NCI-H526 (cell line): ENCODE measurements at regions not wholly inside any gene's neighbourhood (a gene's known extent, or its start where the extent isn't known, plus 50 kb on each side); places are given as distances from the start of the nearest gene placed in this dataset.
A peak's percentile ranks its signal among the peaks of the same experiment; 100 is the strongest.
"Not testable (repeated sequence)": the region's sequence is repeated elsewhere in the genome, so short reads cannot be mapped to it uniquely, and the experiment has no call there.

Source experiments
- DNase-seq, 2 experiments: peaks; one replicate each; lab custom pipeline; 2025; lab: John Stamatoyannopoulos, UW

GRCh38 chr6:71360556-71361335 is 72.1 kb downstream of the OGFRL1 start:
- not testable (repeated sequence) for DNase-seq

GRCh38 chr6:71364889-71365542 is 76.4 kb downstream of the OGFRL1 start:
- no peak for DNase-seq

- peak; percentile 14 to 37 for DNase-seq
Observed at GRCh38 chr6:71367756-71368155, 79.1 kb downstream of the OGFRL1 start.

- DNase-seq: no peak
Observed at GRCh38 chr6:71368284-71368683, 79.7 kb downstream of the OGFRL1 start.

GRCh38 chr6:71371559-71371958 is 82.9 kb downstream of the OGFRL1 start:
- no peak for DNase-seq

GRCh38 chr6:71373943-71374342 is 85.3 kb downstream of the OGFRL1 start:
- DNase-seq: no peak

- no peak for DNase-seq
Observed at GRCh38 chr6:71375676-71376075, 87.1 kb downstream of the OGFRL1 start.

GRCh38 chr6:71376830-71377229 is 88.2 kb downstream of the OGFRL1 start:
- DNase-seq: no peak

- no peak for DNase-seq
Observed at GRCh38 chr6:71383476-71383875, 94.9 kb downstream of the OGFRL1 start.

GRCh38 chr6:71383901-71384489 is 95.4 kb downstream of the OGFRL1 start:
- DNase-seq: peak in 1 of 2 experiments; percentile 57

GRCh38 chr6:71385111-71385822 is 96.7 kb downstream of the OGFRL1 start:
- peak; percentile 23 to 27 for DNase-seq

- no peak for DNase-seq
Observed at GRCh38 chr6:71386215-71386614, 97.6 kb downstream of the OGFRL1 start.

GRCh38 chr6:71387179-71387578 is 98.6 kb downstream of the OGFRL1 start:
- no peak for DNase-seq

- DNase-seq: no peak
Observed at GRCh38 chr6:71388068-71388744, 99.6 kb downstream of the OGFRL1 start.

- DNase-seq: no peak
Observed at GRCh38 chr6:71388856-71389527, 100.4 kb downstream of the OGFRL1 start.

GRCh38 chr6:71391126-71391525 is 102.5 kb downstream of the OGFRL1 start:
- no peak for DNase-seq

GRCh38 chr6:71392276-71392675 is 103.7 kb downstream of the OGFRL1 start:
- no peak for DNase-seq

GRCh38 chr6:71393471-71393870 is 104.9 kb downstream of the OGFRL1 start:
- DNase-seq: no peak

GRCh38 chr6:71393981-71394432 is 105.4 kb downstream of the OGFRL1 start:
- DNase-seq: no peak

GRCh38 chr6:71394926-71395325 is 106.3 kb downstream of the OGFRL1 start:
- DNase-seq: no peak

- no peak for DNase-seq
Observed at GRCh38 chr6:71395731-71396409, 107.3 kb downstream of the OGFRL1 start.
